ENCODE measurements at regions not wholly inside any gene's neighbourhood (a gene's known extent, or its start where the extent isn't known, plus 50 kb on each side); places are given as distances from the start of the nearest gene placed in this dataset.
"Not testable (repeated sequence)": the region's sequence is repeated elsewhere in the genome, so short reads cannot be mapped to it uniquely, and the experiment has no call there.

DNA sequence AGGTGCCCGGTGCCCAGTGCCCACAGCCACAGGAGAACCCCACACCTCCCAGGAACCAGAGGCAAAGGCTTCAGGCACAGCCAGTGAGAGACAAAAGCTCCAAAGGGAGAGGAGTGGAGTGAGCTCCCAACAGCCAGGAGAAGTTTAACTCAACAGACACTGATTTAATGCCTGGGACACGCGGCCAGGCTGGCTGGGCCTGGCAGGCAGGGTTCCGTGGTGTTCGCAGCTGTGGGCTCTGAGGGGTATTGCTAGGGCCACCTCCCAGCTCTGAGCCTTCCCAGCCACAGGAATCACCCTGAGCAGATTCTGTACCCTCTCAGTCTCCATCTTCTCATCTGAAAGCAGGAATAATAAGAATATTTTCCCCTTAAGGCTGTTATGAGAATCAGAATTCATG is 222.5 kb downstream of the NPHP4 start:
- in situ Hi-C loops (cut with MboI; ENCODE audit: low pct_unique_long_range_greater_than_20kb, low sequenced_read_pairs) = no loop called here
- DNase-seq = no peak

- in situ Hi-C loops (cut with MboI; ENCODE audit: low pct_unique_long_range_greater_than_20kb, low sequenced_read_pairs) = no loop called here
- DNase-seq = no peak
Observed at GRCh38 chr1:5769146-5769545, 223.1 kb downstream of the NPHP4 start.

- DNase-seq = no peak
- in situ Hi-C loops (cut with MboI; ENCODE audit: low pct_unique_long_range_greater_than_20kb, low sequenced_read_pairs) = no loop called here
Observed at GRCh38 chr1:5768014-5768413, 224.2 kb downstream of the NPHP4 start.

DNA sequence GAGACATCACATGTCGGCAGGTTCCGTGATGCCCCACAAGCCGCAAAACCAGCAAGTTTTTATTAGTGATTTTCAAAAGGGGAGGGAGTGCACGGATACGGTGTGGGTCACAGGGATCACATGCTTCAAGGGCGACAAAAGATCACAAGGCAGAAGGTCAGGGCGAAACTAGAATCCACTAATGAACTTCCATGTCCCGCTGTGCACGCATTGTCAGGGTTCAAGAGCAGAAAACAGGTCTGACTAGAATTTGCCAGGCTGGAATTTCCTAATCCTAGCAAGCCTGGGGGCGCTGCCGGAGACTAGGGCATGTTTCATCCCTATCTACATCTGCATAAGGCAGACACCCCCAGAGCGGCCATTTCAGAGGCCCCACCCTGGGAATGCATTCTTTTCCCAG is 225.2 kb downstream of the NPHP4 start:
- in situ Hi-C loops (cut with MboI; ENCODE audit: low pct_unique_long_range_greater_than_20kb, low sequenced_read_pairs); DNase-seq: not testable (repeated sequence)

DNA sequence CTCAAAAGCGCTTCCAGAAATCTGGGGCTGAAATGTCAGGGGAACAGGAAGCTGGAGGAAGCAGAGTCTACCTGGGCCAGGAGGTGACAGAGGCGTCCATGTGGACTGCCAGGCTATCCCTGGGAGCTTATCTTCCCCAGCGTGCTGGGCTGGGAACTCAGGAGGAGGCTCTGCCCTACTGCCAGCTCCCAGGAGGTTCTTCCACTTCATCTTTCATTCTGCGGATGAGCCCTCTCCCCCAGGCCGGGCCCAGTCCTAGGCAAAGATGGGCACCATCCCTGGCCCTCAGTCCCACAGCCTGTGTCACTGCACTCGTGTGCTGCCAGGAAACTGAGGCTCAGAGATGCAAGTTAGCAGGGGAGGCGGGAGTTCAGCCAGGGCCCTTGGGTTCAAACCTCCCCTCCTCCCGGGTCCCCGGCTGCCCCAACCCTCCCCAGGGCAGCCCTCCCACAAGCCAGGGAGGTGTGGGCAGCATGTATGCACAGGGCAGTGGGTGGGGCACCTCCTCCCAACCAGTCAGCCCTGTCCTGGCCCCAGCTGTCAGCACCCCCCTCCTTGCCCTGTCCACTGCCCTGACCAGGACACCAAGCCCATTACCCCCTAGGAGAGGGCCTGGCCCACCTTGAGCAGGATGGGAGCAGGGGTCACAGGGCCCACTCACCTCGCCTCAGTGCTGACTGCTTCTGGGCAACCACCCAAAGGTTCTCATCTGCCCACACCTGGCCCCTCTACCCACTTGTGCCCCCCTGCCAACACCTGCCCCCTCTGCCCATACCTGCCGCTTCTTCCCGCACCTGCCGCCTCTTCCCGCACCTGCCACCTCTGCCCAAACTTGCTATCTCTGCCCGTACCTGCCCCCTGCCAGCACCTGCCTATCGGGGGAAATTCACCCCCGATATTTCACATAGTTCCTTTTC is 226.0 kb downstream of the NPHP4 start:
- DNase-seq = no peak
- in situ Hi-C loops (cut with MboI; ENCODE audit: low pct_unique_long_range_greater_than_20kb, low sequenced_read_pairs) = no loop called here

- DNase-seq = no peak
- in situ Hi-C loops (cut with MboI; ENCODE audit: low pct_unique_long_range_greater_than_20kb, low sequenced_read_pairs) = no loop called here
Observed at GRCh38 chr1:5765483-5765882, 226.7 kb downstream of the NPHP4 start.

DNA sequence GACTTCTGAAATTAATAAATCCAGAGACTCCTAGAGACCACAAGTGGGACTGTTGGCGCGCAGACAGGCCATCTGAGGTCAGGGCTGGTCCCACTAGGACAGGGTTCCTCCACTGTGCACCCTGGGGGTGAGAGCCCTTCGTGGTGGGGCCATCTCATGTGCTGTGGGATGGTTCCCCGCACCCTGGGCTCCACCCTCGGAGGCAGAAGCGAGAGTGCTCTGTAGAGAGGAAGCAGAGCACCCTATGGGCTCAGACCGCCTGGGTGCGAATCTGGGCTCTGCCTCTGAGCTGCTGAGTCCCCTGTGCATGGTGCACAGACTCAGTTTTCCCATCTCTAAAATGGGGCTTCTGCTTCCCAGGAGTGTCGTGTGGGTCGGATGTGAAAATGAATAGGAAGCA is 227.3 kb downstream of the NPHP4 start:
- DNase-seq = no peak
- in situ Hi-C loops (cut with MboI; ENCODE audit: low pct_unique_long_range_greater_than_20kb, low sequenced_read_pairs) = no loop called here

- no peak for DNase-seq
- in situ Hi-C loops (cut with MboI; ENCODE audit: low pct_unique_long_range_greater_than_20kb, low sequenced_read_pairs) = no loop called here
Observed at GRCh38 chr1:5764464-5764863, 227.8 kb downstream of the NPHP4 start.

DNA sequence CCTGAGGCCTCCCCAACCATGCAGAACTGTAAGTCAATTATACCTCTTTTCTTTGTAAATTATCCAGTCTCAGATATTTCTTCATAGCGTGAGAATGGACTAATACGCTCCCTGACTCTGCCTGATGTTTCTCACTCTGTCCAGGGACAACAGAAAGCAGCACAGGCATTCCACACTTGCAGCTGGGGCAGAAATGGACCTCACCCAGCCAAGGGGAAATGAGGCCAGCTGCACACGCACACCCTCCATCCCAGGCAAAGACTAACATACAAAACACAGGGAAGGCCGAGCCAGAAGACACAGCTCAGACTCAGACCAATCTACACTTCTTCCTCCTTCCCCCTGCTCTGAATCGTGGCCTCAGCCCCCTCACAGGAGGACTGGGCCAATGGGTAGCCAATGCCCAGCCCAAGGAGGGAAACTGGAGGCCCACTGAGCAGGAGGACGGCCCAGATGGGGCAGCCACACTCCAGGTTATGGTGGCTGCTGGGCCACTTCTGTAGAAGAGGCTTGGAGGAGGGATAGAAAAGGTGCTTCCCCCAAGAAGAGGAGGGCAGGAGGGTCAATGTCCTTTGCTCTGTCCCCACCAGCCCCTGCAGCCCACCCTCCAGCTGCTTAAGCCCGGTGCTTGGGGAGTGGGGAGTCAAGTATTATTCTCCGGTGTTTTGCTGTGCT is 228.4 kb downstream of the NPHP4 start:
- in situ Hi-C loops (cut with MboI; ENCODE audit: low pct_unique_long_range_greater_than_20kb, low sequenced_read_pairs) = no loop called here
- DNase-seq = no peak

GRCh38 chr1:5758859-5759578 is 233.2 kb downstream of the NPHP4 start:
- DNase-seq = no peak
- in situ Hi-C loops (cut with MboI; ENCODE audit: low pct_unique_long_range_greater_than_20kb, low sequenced_read_pairs) = no loop called here

DNA sequence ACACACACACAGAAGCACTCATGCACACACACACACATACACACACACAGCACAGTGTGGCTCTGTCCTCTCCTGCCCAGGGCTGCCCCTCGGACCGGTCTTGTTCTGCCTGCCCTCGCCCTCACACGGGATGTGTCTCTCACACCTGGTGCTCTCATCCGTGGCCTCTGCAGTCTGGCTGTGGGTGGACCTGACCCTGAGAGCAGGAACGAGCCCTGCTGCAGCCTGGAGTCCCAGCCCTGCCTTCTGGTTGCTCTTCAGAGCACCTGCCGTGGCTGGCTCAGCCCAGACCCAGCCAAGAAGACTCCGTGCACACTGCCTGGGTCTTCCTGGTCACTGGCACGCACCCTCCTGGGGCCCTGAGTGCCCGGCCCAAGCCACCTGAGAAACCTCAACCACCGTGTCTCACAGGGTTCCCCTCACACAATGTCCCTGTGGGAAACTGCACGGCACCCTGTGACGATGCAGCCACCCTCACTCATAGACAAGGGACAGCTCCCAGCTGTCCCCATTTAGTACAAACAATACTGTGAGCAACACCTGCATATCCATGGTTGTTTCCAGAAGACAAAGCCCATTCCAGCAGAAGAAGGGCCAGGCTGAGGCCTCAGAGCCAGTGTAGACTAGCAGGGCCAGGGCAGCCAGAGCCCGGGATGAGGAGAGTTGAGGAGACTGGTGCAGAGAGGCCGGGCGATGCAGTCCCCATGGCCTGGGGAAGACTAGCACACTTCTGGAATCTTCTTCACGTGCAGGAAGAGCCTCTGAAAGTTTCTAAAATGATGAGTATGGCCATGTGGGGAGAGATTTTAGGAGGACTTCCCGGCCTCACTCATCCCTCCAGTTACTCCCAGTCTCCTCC is 234.0 kb downstream of the NPHP4 start:
- DNase-seq = no peak
- in situ Hi-C loops (cut with MboI; ENCODE audit: low pct_unique_long_range_greater_than_20kb, low sequenced_read_pairs) = no loop called here

DNA sequence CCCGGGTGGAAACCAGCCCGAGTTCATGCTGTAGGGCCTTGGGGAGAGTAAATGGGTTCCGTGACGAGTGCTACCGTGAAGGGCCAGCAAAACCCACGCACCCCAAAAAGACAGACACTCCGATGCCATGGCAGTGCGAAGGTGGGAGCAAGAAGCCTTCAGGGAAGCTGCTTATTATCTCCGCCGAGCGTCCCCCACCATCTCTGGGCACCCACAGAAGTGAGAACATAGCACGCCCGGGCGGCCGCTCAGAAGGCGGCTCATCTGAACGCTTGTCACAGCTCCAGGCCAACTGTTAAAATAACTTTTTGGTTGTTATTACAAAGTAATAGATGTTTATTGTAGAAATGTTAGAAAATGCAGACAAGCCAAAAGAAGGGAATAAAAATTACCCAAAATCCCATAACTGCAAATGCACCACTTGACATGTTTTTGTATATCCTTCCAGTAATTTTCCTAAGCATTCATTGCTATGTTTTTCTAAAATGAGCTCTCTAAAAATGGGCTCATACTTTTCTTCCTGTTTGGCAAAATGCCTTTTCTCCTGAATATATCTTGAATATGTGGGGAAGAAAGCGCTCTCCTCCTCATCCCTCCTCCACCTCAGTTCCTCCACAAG is 234.9 kb downstream of the NPHP4 start:
- no peak for DNase-seq
- in situ Hi-C loops (cut with MboI; ENCODE audit: low pct_unique_long_range_greater_than_20kb, low sequenced_read_pairs) = no loop called here

DNA sequence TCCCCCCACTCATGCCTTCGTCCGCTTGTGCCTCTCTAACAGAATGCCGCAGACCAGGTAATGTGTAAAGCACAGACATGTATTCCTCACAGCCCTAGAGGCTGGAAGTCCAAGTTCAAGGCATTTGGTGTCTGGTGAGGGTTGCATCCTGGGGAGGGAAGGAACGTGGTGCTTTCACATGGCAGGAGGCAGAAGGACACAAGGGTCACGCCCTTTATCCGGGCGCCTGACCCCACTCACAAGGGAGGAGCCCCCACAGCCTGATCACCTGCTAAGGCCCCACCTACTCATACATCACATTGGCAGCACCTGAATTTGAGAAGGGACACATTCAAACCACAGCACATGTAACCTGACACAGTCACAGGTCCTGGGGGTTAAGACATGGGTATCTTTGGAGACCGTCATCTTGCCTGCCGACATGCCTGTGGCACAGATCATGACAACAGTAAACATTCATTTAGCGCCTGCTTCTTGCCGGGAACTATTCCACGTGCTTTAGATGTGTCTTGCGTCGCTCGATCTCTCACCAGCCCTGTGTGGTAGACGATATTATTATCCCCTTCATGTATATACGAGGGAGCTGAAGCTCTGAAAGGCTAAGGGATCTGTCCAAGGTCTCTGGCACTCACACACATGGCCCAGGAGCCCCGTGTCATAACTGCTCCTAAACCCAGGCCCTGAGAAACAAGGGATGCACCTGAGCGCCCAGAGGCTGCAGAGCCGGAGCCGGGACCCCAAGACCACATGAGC is 235.6 kb downstream of the NPHP4 start:
- DNase-seq = no peak
- in situ Hi-C loops (cut with MboI; ENCODE audit: low pct_unique_long_range_greater_than_20kb, low sequenced_read_pairs) = no loop called here

DNA sequence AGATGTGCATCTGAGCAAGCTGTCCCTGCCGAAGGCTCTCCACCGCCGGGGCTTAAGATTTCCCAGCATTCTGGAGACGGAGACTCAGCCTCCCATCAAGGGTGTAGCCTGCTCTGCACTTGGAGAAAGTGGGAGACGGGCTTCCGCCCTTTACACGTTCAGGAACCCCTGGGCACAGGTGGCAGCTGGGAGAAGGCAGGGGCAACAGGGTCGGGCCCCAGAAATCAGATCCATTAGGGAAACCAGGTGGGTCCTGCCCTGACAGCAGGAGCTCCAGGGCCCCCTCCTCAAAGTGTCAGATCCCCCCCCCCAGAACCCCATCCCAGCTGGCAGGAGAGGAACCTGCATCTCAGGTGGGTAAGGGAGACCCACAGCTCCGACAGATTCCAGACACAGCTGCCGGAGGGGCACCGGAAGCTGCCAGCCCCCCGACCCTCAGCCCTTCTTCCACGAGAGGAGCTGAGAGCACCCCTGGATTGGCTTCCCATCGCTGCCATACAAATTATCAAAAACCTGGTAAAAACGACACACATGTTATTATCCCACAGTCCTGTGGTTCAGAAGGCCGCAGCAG is 236.6 kb downstream of the NPHP4 start:
- in situ Hi-C loops (cut with MboI; ENCODE audit: low pct_unique_long_range_greater_than_20kb, low sequenced_read_pairs) = no loop called here
- no peak for DNase-seq

DNA sequence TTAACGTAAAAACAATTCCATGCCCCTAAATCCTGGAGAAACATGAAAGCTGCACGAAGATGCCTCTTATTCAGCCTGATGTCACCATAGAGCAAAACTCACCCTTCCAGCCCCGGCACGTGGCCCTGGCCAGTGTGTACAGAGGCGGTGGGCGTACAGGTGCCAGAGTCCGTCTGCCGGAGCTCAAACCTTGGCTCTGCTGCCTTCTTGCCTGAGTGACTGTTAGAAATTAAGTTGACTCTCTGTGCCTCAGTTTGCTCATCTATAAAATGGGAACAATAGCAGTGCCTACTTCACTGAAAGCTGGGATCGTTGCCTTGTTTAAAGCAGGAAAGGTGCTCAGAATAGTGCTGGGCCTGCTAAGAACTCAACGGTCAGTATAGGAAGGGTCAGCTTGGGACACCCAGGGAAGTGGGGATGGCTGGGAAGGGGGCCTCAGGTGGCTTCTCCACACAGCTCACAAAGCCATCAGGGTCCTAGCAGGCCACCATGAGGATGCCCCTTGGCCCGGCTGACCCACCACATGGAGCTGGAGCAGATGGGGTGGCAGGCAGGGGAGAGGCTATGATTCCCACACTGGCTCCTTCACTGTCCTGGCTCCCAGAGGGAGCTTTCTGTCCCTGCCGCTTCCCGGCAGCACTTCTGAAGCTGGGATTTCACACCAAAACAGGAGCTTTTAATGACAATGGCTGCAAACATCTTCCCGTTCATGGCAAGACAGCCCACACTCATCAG is 237.2 kb downstream of the NPHP4 start:
- no peak for DNase-seq
- in situ Hi-C loops (cut with MboI; ENCODE audit: low pct_unique_long_range_greater_than_20kb, low sequenced_read_pairs) = no loop called here

DNA sequence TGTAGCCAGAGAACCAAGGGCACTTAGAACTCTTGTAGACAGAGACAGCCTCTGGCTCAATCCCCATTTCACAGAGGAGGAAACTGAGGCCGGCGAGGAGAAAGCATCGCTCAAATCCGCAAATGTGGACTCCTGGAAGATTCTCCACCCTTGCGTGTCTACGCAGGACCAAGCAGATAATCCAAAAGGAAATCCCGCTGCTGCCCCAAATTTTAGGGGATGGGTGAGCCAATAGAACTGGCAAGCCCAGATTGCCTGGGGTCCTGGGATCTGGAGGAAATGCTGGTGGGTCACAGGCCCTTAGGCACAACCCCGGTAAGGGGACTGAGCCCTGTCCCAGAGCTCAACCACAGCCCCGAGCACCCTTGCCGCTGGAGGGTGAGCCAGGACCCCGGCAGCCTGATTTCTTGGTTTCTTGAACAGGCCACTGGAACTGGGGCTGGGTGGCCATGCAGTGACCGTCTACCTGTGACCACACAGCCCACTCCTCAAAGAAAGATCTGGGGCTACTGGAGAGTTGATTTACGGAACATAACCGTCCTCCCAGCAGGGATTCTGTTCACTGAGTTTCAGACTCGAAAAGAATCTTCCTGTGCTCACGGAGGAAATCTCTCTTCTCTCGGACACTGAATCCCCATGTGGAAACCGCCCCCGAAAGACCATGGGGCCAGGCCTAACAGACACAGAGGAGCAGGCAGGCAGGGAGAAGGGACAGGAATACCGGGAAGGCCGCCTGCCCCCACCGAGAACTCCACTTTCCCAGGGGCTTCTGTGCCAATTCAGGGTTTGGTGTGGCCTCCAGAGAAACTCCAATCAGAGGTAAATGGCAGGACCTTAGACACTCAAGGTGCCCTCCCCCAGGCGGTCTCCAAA is 238.4 kb downstream of the NPHP4 start:
- no peak for DNase-seq

More for the DNA sequence above, 238.4 kb downstream of the NPHP4 start:
- in situ Hi-C loops (cut with MboI; ENCODE audit: low pct_unique_long_range_greater_than_20kb, low sequenced_read_pairs) = no loop called here

Measured in KBM-7 (cell line).